DND-41 (cell line): ENCODE measurements at regions not wholly inside any gene's neighbourhood (a gene's known extent, or its start where the extent isn't known, plus 50 kb on each side); places are given as distances from the start of the nearest gene placed in this dataset.

Source experiments
- ATAC-seq: fragments of 200-7000 bp; cut with Tn5 transposase; 3 replicates; pipeline ENCODE4 v1.9.1; 2021; ENCODE audit warnings: low read depth; ENCODE audit not compliant: insufficient read depth
- DNase-seq: peaks from one replicate; pipeline ENCODE4 v3.0.0-alpha.2; 2020
- H2AFZ ChIP-seq: 2 replicates; pipeline ENCODE4 v1.6.0; 2012; ENCODE audit warnings: low read depth, low read length
- H3K27ac ChIP-seq: 2 replicates; pipeline ENCODE4 v1.5.1; 2012; ENCODE audit warnings: low read length, inconsistent platforms
- H3K27me3 ChIP-seq: fragments of 200-600 bp; sonication (generic); 2 replicates; pipeline ENCODE4 v1.6.0; 2012; ENCODE audit warnings: low read length, mild to moderate bottlenecking, inconsistent platforms; ENCODE audit not compliant: insufficient read depth, poor library complexity
- H3K36me3 ChIP-seq: 2 replicates; pipeline ENCODE4 v1.5.1; 2012; ENCODE audit warnings: low read length, inconsistent platforms; ENCODE audit not compliant: insufficient read depth
- H3K4me1 ChIP-seq: 2 replicates; pipeline ENCODE4 v1.5.1; 2012; ENCODE audit warnings: mild to moderate bottlenecking, low read length; ENCODE audit not compliant: insufficient read depth
- H3K4me2 ChIP-seq: 2 replicates; pipeline ENCODE4 v1.6.0; 2012; ENCODE audit warnings: mild to moderate bottlenecking, moderate library complexity, low read length, inconsistent platforms; ENCODE audit not compliant: insufficient read depth
- H3K4me3 ChIP-seq, 2 experiments: fragments of 200-600 bp in 1 of 2; shearing (Covaris generic) in 1 of 2; 2 replicates each; pipeline ENCODE4 v1.5.1; 2012 to 2016; ENCODE audit warnings: inconsistent platforms in 2 of 2, low read length in 2 of 2, mild to moderate bottlenecking in 2 of 2, low read depth in 1 of 2, moderate library complexity in 1 of 2
- H3K79me2 ChIP-seq: 2 replicates; pipeline ENCODE4 v1.6.0; 2012; ENCODE audit warnings: low read length, inconsistent platforms; ENCODE audit not compliant: insufficient read depth
- H3K9ac ChIP-seq: 2 replicates; pipeline ENCODE4 v1.6.0; 2012; ENCODE audit warnings: low read depth, mild to moderate bottlenecking, inconsistent platforms, low read length, moderate library complexity
- H3K9me3 ChIP-seq: 2 replicates; pipeline ENCODE4 v1.5.1; 2012; ENCODE audit warnings: low read length, moderate library complexity, mild to moderate bottlenecking, inconsistent platforms; ENCODE audit not compliant: insufficient read depth, severe bottlenecking
- H4K20me1 ChIP-seq: 2 replicates; pipeline ENCODE4 v1.6.0; 2012; ENCODE audit warnings: low read length; ENCODE audit not compliant: insufficient read depth
- CTCF ChIP-seq: IDR thresholded peaks from 2 replicates; pipeline ENCODE4 v1.5.1; 2012; ENCODE audit warnings: borderline replicate concordance, low read length, moderate library complexity, mild to moderate bottlenecking; ENCODE audit not compliant: poor library complexity, severe bottlenecking; ENCODE audit errors: extremely low read depth
- EZH2 ChIP-seq: IDR thresholded peaks from 3 replicates; pipeline ENCODE4 v1.6.1; 2012; ENCODE audit warnings: borderline replicate concordance, low read depth, mild to moderate bottlenecking, moderate library complexity, low read length, inconsistent platforms; ENCODE audit not compliant: severe bottlenecking

DNA sequence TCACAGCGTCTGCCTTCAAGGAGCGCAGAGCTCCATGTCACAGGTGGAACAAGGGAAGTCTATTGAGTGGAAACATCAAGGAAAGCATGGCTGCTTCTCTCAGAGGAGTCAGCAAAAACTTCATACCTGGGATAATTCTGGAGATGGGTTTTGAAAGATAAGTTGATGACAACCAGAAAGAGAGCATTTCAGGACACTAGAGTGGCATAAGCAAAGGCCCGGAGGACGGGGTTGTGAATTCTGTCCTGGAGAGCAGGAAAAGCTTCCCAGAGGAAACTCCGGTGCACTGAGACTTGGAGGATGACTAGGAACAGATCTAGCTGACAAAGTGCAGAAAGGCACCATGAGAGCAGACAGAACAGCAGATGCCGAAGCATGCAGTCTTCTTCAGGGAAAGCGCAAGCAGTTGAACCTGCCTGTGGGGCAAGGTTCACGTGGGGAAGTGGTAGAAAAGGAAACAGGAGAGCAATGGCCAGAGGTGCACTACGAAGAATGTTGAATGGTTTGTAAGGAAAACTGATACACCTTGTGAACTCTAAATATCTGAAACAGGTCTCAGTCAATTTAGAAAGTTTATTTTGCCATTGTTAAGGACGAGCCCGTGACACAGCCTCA, 222.9 kb downstream of the PLPP3 start:
- DNase-seq: no peak
- no peaks in the 10 kb centered on the region for H4K20me1 ChIP-seq
- H3K79me2 ChIP-seq: no peaks in the 10 kb centered on the region
- H3K27me3 ChIP-seq: no peaks in the 10 kb centered on the region
- H3K9me3 ChIP-seq: no peaks in the 10 kb centered on the region
- H3K9ac ChIP-seq: no peak overlapping the region
- TF ChIP-seq EZH2 (no peak), CTCF (no peak)
- H3K4me2 ChIP-seq: no peak overlapping the region
- no peaks in the 10 kb centered on the region for H3K4me1 ChIP-seq
- no peak overlapping the region for H3K27ac ChIP-seq
- no peaks in the 10 kb centered on the region for H3K36me3 ChIP-seq
- H3K4me3 ChIP-seq: no peak overlapping the region
- H2AFZ ChIP-seq: no peak overlapping the region
- ATAC-seq: no peak

- H3K4me2 ChIP-seq: no peak overlapping the region
- H3K27ac ChIP-seq: no peak overlapping the region
- no peaks in the 10 kb centered on the region for H3K4me1 ChIP-seq
- H3K27me3 ChIP-seq: no peaks in the 10 kb centered on the region
- H3K9ac ChIP-seq: no peak overlapping the region
- DNase-seq (no peak), ATAC-seq (no peak)
- H4K20me1 ChIP-seq: no peaks in the 10 kb centered on the region
- H2AFZ ChIP-seq: no peak overlapping the region
- TF ChIP-seq CTCF (no peak), EZH2 (no peak)
- H3K79me2 ChIP-seq: no peaks in the 10 kb centered on the region
- H3K36me3 ChIP-seq: no peaks in the 10 kb centered on the region
- H3K4me3 ChIP-seq: no peak overlapping the region
- no peaks in the 10 kb centered on the region for H3K9me3 ChIP-seq
Measured at GRCh38 chr1:56355918-56356317, 223.4 kb downstream of the PLPP3 start.

- Histone ChIP-seq H3K9ac (no peak overlapping the region), H3K4me1 (no peaks in the 10 kb centered on the region), H4K20me1 (no peaks in the 10 kb centered on the region), H2AFZ (no peak overlapping the region), H3K4me2 (no peak overlapping the region), H3K9me3 (no peaks in the 10 kb centered on the region), H3K36me3 (no peaks in the 10 kb centered on the region), H3K27ac (no peak overlapping the region), H3K79me2 (no peaks in the 10 kb centered on the region), H3K4me3 (no peak overlapping the region), H3K27me3 (no peaks in the 10 kb centered on the region)
- TF ChIP-seq CTCF (no peak), EZH2 (no peak)
- DNase-seq (no peak), ATAC-seq (no peak)
Measured at GRCh38 chr1:56355422-56355821, 223.9 kb downstream of the PLPP3 start.

DNA sequence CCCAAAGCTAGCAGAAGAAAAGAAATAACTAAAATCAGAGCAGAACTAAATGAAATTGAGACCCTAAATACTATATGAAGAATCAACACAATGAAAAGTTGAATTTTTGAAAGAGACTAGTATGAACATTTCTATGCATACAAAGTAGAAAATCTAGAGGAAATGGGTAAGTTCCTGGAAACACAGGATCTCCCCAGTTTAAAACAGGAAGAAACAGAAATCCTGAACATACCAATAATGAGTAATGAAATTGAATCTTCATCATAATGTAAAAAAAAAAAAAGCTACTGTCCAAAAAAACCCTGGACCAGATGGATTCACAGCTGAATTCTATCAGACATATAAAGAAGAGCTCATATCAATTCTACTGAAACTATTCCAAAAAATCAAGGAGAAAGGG, 233.5 kb downstream of the PLPP3 start:
- ATAC-seq: no peak
- Histone ChIP-seq H3K9ac (no peak overlapping the region), H3K79me2 (no peaks in the 10 kb centered on the region), H2AFZ (no peak overlapping the region), H3K9me3 (no peaks in the 10 kb centered on the region), H3K36me3 (no peaks in the 10 kb centered on the region), H4K20me1 (no peaks in the 10 kb centered on the region), H3K4me3 (no peak overlapping the region), H3K4me1 (no peaks in the 10 kb centered on the region), H3K27me3 (no peaks in the 10 kb centered on the region), H3K4me2 (no peak overlapping the region), H3K27ac (no peak overlapping the region)
- TF ChIP-seq EZH2 (no peak), CTCF (no peak)
- no peak for DNase-seq
